Right lobe of liver (tissue), 6 donors: ENCODE measurements at regions not wholly inside any gene's neighbourhood (a gene's known extent, or its start where the extent isn't known, plus 50 kb on each side); places are given as distances from the start of the nearest gene placed in this dataset.

Experiments used
- ATAC-seq, 4 donors: fragments of 200-7000 bp; cut with Tn5 transposase; one replicate each; pipeline ENCODE4 v1.9.1; 2020; ENCODE audit warnings: mild to moderate bottlenecking in 4 of 4, moderate library complexity in 4 of 4
- DNase-seq, 3 donors: peaks; one replicate each; pipeline ENCODE4 v3.0.0-alpha.2; 2020
- H3K27ac ChIP-seq, 3 donors: fragments of 200-600 bp; one replicate each; pipeline ENCODE4 v1.8.0; 2022
- H3K27me3 ChIP-seq, 2 donors: fragments of 200-600 bp; one replicate each; pipeline ENCODE4 v1.8.0; 2022
- H3K36me3 ChIP-seq, 4 donors: fragments of 200-600 bp; sonication (generic) in 1 of 4; one replicate each; pipeline versions ENCODE4 v1.5.1 to v1.8.0; 2017 to 2022; ENCODE audit warnings: control low read depth in 1 of 4
- H3K4me1 ChIP-seq, 4 donors: fragments of 200-600 bp; sonication (generic) in 1 of 4; one replicate each; pipeline versions ENCODE4 v1.5.1 to v1.8.0; 2017 to 2022; ENCODE audit warnings: control low read depth in 1 of 4
- H3K4me3 ChIP-seq, 3 donors: fragments of 200-600 bp; one replicate each; pipeline ENCODE4 v1.8.0; 2022
- H3K9me3 ChIP-seq, 4 donors: fragments of 200-600 bp; sonication (generic) in 1 of 4; one replicate each; pipeline versions ENCODE4 v1.5.1 to v1.8.0; 2017 to 2022; ENCODE audit warnings: control low read depth in 1 of 4
- CTCF ChIP-seq, 4 donors: fragments of 200-600 bp in 3 of 4; fragments of 450-650 bp in 1 of 4; IDR thresholded peaks; one replicate each; pipeline versions ENCODE4 v1.5.1 to v1.8.0; 2016 to 2022; ENCODE audit warnings: antibody characterized with exemption in 4 of 4, mild to moderate bottlenecking in 2 of 4
- POLR2A ChIP-seq: fragments of 450-650 bp; IDR thresholded peaks from one replicate; pipeline ENCODE4 v1.6.1; 2017; ENCODE audit warnings: antibody characterized with exemption, mild to moderate bottlenecking
- WGBS: methylation state at CpG from one replicate; pipeline ENCODE4 v1.1.6; 2018; ENCODE audit warnings: low coverage, low lambda C conversion rate; ENCODE audit not compliant: insufficient coverage; ENCODE audit errors: missing lambda C conversion rate; 5-methylcytosine and 5-hydroxymethylcytosine counted together
- intact Hi-C, 2 donors: fragments of 100-400 bp; cut with DNase I; formaldehyde crosslinking; loops; one replicate each; pipeline versions ENCODE4 v1.11.2 to v1.14.1; 2022
- donor health status: DM: no; HTN: yes; CAD: no.
- donor health status: DM: no; HTN: no; CAD: no.
- donor health status: DM: no; HTN: no; CAD: no.
- donor health status: DM: no; HTN: yes; CAD: no.
- donor health status: DM: no; HTN: yes; CAD: no.

- H3K36me3 ChIP-seq = no peaks in the 10 kb centered on the region
- DNase-seq (no peak), ATAC-seq (peak in 2 of 4 donors; percentile 48 to 82)
- no peak overlapping the region for H3K27ac ChIP-seq
- H3K4me3 ChIP-seq = no peak overlapping the region
- H3K4me1 ChIP-seq = no peaks in the 10 kb centered on the region
- H3K27me3 ChIP-seq = no peaks in the 10 kb centered on the region
- no peaks in the 10 kb centered on the region for H3K9me3 ChIP-seq
- WGBS = 45% methylated on average over 14 of the region's 14 CpGs
- intact Hi-C loops = no loop called here
- no peak for TF ChIP-seq CTCF (IDR thresholded peaks at IDR 0.05)
- no peak for TF ChIP-seq POLR2A
Observed at GRCh38 chr6:4687989-4688947, 87.9 kb upstream of the CDYL start.

GRCh38 chr6:4687656-4687988 lies 88.6 kb upstream of the CDYL start:
- no peak overlapping the region for H3K27ac ChIP-seq
- H3K36me3 ChIP-seq = no peaks in the 10 kb centered on the region
- DNase-seq (no peak), ATAC-seq (no peak)
- intact Hi-C loops = no loop called here
- H3K9me3 ChIP-seq = no peaks in the 10 kb centered on the region
- no peaks in the 10 kb centered on the region for H3K27me3 ChIP-seq
- TF ChIP-seq CTCF (IDR thresholded peaks at IDR 0.05) (no peak), POLR2A (no peak)
- no peaks in the 10 kb centered on the region for H3K4me1 ChIP-seq
- H3K4me3 ChIP-seq = no peak overlapping the region

GRCh38 chr6:4682431-4683097 lies 93.6 kb upstream of the CDYL start:
- Histone ChIP-seq H3K4me1 (no peaks in the 10 kb centered on the region), H3K9me3 (no peaks in the 10 kb centered on the region), H3K27ac (no peak overlapping the region), H3K27me3 (no peaks in the 10 kb centered on the region), H3K36me3 (no peaks in the 10 kb centered on the region), H3K4me3 (no peak overlapping the region)
- intact Hi-C loops = no loop called here
- DNase-seq (no peak), ATAC-seq (no peak)
- no peak for TF ChIP-seq CTCF (IDR thresholded peaks at IDR 0.05)
- TF ChIP-seq POLR2A = no peak
- WGBS = 46% methylated on average over 8 of the region's 10 CpGs

- ATAC-seq (no peak), DNase-seq (no peak)
- intact Hi-C loops = no loop called here
- no peaks in the 10 kb centered on the region for H3K27me3 ChIP-seq
- H3K4me3 ChIP-seq = no peak overlapping the region
- H3K27ac ChIP-seq = no peak overlapping the region
- no peaks in the 10 kb centered on the region for H3K4me1 ChIP-seq
- no peaks in the 10 kb centered on the region for H3K36me3 ChIP-seq
- no peaks in the 10 kb centered on the region for H3K9me3 ChIP-seq
- 53% methylated on average over 2 of the region's 7 CpGs for WGBS
- no peak for TF ChIP-seq POLR2A
- TF ChIP-seq CTCF (IDR thresholded peaks at IDR 0.05) = no peak
Observed at GRCh38 chr6:4678506-4679300, 97.5 kb upstream of the CDYL start.
